ENCODE measurements at regions not wholly inside any gene's neighbourhood (a gene's known extent, or its start where the extent isn't known, plus 50 kb on each side); places are given as distances from the start of the nearest gene placed in this dataset.

GRCh38 chr4:181950372-181951127, 292.7 kb upstream of the TENM3 start:
- Histone ChIP-seq H3K9ac (ENCODE audit: low read depth, low read length) (peak overlapping the region; percentile 29; the same call in 1 of the 2 replicates), H3K4me3 (ENCODE audit: low read depth, low read length) (no peak overlapping the region), H3K4me1 (ENCODE audit: control insufficient read depth, insufficient read depth, low read length) (peaks cover 15% of the 10 kb centered on the region), H3K27me3 (ENCODE audit: control insufficient read depth, insufficient read depth, low read length) (no peaks in the 10 kb centered on the region), H3K9me3 (ENCODE audit: control insufficient read depth, insufficient read depth, low read length) (no peaks in the 10 kb centered on the region), H3K27ac (ENCODE audit: low read depth, low read length) (peak overlapping the region; percentile 92), H3K36me3 (ENCODE audit: control insufficient read depth, insufficient read depth, low read length) (no peaks in the 10 kb centered on the region)

- H3K27me3 ChIP-seq (ENCODE audit: control insufficient read depth, insufficient read depth, low read length) = no peaks in the 10 kb centered on the region
- H3K4me1 ChIP-seq (ENCODE audit: control insufficient read depth, insufficient read depth, low read length) = peaks cover 15% of the 10 kb centered on the region
- H3K36me3 ChIP-seq (ENCODE audit: control insufficient read depth, insufficient read depth, low read length) = no peaks in the 10 kb centered on the region
- H3K27ac ChIP-seq (ENCODE audit: low read depth, low read length) = no peak overlapping the region
- H3K9ac ChIP-seq (ENCODE audit: low read depth, low read length) = no peak overlapping the region
- no peaks in the 10 kb centered on the region for H3K9me3 ChIP-seq (ENCODE audit: control insufficient read depth, insufficient read depth, low read length)
- no peak overlapping the region for H3K4me3 ChIP-seq (ENCODE audit: low read depth, low read length)
These were observed 291.9 kb upstream of the TENM3 start for GRCh38 chr4:181951265-181951664.

DNA sequence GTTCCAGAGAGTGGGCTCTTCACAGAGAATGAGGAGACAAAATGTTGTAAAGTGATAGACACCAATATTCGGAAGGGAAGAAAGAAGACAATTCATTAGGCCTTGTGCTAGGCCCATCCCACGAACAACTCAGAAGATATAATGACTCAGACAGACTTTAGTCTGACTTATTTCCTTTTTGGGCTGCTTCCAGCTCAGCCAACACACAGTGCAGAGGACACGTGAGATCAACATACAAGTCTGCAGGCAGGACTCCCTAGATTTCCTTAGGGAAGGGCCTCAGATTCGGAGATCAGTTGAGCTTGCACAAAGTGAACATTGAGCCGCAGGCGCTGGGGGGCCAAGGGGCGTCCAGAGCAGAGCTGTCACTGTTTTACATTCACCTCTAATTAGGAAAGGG, 290.7 kb upstream of the TENM3 start:
- Histone ChIP-seq H3K9me3 (ENCODE audit: control insufficient read depth, insufficient read depth, low read length) (no peaks in the 10 kb centered on the region), H3K9ac (ENCODE audit: low read depth, low read length) (no peak overlapping the region), H3K27me3 (ENCODE audit: control insufficient read depth, insufficient read depth, low read length) (no peaks in the 10 kb centered on the region), H3K36me3 (ENCODE audit: control insufficient read depth, insufficient read depth, low read length) (no peaks in the 10 kb centered on the region), H3K4me1 (ENCODE audit: control insufficient read depth, insufficient read depth, low read length) (peaks cover 23% of the 10 kb centered on the region), H3K27ac (ENCODE audit: low read depth, low read length) (no peak overlapping the region), H3K4me3 (ENCODE audit: low read depth, low read length) (no peak overlapping the region)

- Histone ChIP-seq H3K4me3 (ENCODE audit: low read depth, low read length) (no peak overlapping the region), H3K9me3 (ENCODE audit: control insufficient read depth, insufficient read depth, low read length) (no peaks in the 10 kb centered on the region), H3K27me3 (ENCODE audit: control insufficient read depth, insufficient read depth, low read length) (no peaks in the 10 kb centered on the region), H3K4me1 (ENCODE audit: control insufficient read depth, insufficient read depth, low read length) (peaks cover 15% of the 10 kb centered on the region), H3K9ac (ENCODE audit: low read depth, low read length) (no peak overlapping the region), H3K36me3 (ENCODE audit: control insufficient read depth, insufficient read depth, low read length) (no peaks in the 10 kb centered on the region), H3K27ac (ENCODE audit: low read depth, low read length) (no peak overlapping the region)
These were observed 286.7 kb upstream of the TENM3 start for GRCh38 chr4:181956512-181956911.

- Histone ChIP-seq H3K9ac (ENCODE audit: low read depth, low read length) (no peak overlapping the region), H3K36me3 (ENCODE audit: control insufficient read depth, insufficient read depth, low read length) (no peaks in the 10 kb centered on the region)
These were observed 286.1 kb upstream of the TENM3 start for GRCh38 chr4:181957088-181957487.

DNA sequence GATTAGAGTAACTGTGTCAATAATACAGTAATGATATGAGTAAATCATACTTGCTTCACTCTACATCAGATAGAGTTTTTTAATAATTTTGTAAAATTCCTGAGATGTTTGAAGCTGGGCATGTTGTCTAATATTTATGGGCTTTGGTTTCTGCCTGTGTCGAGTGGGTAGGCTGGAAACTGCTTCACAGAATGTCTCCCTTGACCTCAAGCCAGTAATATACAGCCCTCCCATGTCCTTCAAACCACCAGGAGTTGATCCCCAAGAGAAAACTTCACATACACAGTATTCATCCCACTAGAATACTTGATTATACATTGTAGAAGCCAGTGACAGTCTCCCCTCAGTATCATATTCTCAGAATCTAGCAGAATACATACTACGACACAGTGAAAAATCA, 284.8 kb upstream of the TENM3 start:
- Histone ChIP-seq H3K4me1 (ENCODE audit: control insufficient read depth, insufficient read depth, low read length) (peaks cover 19% of the 10 kb centered on the region), H3K4me3 (ENCODE audit: low read depth, low read length) (no peak overlapping the region), H3K27me3 (ENCODE audit: control insufficient read depth, insufficient read depth, low read length) (no peaks in the 10 kb centered on the region), H3K36me3 (ENCODE audit: control insufficient read depth, insufficient read depth, low read length) (no peaks in the 10 kb centered on the region), H3K9ac (ENCODE audit: low read depth, low read length) (no peak overlapping the region), H3K9me3 (ENCODE audit: control insufficient read depth, insufficient read depth, low read length) (no peaks in the 10 kb centered on the region), H3K27ac (ENCODE audit: low read depth, low read length) (no peak overlapping the region)

More at GRCh38 chr4:181957088-181957487, 286.1 kb upstream of the TENM3 start:
- Histone ChIP-seq H3K27ac (ENCODE audit: low read depth, low read length) (no peak overlapping the region), H3K27me3 (ENCODE audit: control insufficient read depth, insufficient read depth, low read length) (no peaks in the 10 kb centered on the region), H3K4me3 (ENCODE audit: low read depth, low read length) (no peak overlapping the region), H3K4me1 (ENCODE audit: control insufficient read depth, insufficient read depth, low read length) (peaks cover 15% of the 10 kb centered on the region), H3K9me3 (ENCODE audit: control insufficient read depth, insufficient read depth, low read length) (no peaks in the 10 kb centered on the region)

DNA sequence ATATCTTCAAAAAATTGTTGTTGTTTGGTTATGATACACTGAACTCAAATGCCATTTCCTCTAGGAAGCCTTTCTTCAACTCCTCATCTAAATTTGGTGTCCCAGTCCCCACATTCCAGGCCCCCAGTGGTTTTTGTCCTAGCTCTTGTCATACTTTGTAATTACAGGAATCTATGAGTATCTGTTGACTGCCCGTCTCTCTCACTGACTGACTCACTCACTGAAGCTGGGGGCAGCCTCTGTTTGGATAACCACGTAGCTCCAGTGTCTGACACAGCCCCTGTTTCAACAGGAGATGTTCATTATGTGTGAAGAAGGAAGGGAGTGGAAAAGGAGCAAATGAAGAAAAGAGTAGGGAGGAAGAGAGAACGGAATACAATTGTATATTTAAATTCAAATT, 284.1 kb upstream of the TENM3 start:
- Histone ChIP-seq H3K9me3 (ENCODE audit: control insufficient read depth, insufficient read depth, low read length) (no peaks in the 10 kb centered on the region), H3K9ac (ENCODE audit: low read depth, low read length) (no peak overlapping the region), H3K4me3 (ENCODE audit: low read depth, low read length) (no peak overlapping the region), H3K4me1 (ENCODE audit: control insufficient read depth, insufficient read depth, low read length) (peaks cover 21% of the 10 kb centered on the region), H3K27ac (ENCODE audit: low read depth, low read length) (no peak overlapping the region), H3K27me3 (ENCODE audit: control insufficient read depth, insufficient read depth, low read length) (no peaks in the 10 kb centered on the region), H3K36me3 (ENCODE audit: control insufficient read depth, insufficient read depth, low read length) (no peaks in the 10 kb centered on the region)

DNA sequence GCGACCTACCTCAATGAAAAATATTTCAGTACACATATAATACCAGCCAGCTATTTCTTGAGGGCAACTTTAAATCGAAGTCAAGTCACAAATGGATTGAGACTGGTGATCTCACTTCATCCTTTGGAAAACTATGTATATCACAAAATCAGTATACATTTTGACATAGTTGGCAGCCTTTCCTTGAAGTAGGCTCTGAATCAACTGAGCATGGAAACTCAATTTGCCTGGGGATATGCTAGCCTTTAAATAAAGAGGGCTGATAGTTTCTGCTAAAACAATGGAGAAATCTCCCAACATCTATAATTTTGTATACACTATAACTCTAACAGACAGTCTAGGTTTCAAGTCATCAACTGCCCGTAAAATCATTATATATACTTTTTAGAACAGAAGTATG, 282.8 kb upstream of the TENM3 start:
- no peak overlapping the region for H3K9ac ChIP-seq (ENCODE audit: low read depth, low read length)

GRCh38 chr4:181962321-181962720, 280.9 kb upstream of the TENM3 start:
- H3K4me1 ChIP-seq (ENCODE audit: control insufficient read depth, insufficient read depth, low read length) = peaks cover 26% of the 10 kb centered on the region
- no peak overlapping the region for H3K4me3 ChIP-seq (ENCODE audit: low read depth, low read length)
- no peaks in the 10 kb centered on the region for H3K36me3 ChIP-seq (ENCODE audit: control insufficient read depth, insufficient read depth, low read length)
- no peaks in the 10 kb centered on the region for H3K27me3 ChIP-seq (ENCODE audit: control insufficient read depth, insufficient read depth, low read length)
- no peak overlapping the region for H3K27ac ChIP-seq (ENCODE audit: low read depth, low read length)
- no peaks in the 10 kb centered on the region for H3K9me3 ChIP-seq (ENCODE audit: control insufficient read depth, insufficient read depth, low read length)
- no peak overlapping the region for H3K9ac ChIP-seq (ENCODE audit: low read depth, low read length)

More for the DNA sequence above, 282.8 kb upstream of the TENM3 start:
- no peaks in the 10 kb centered on the region for H3K9me3 ChIP-seq (ENCODE audit: control insufficient read depth, insufficient read depth, low read length)
- no peak overlapping the region for H3K4me3 ChIP-seq (ENCODE audit: low read depth, low read length)
- H3K36me3 ChIP-seq (ENCODE audit: control insufficient read depth, insufficient read depth, low read length) = no peaks in the 10 kb centered on the region
- H3K27ac ChIP-seq (ENCODE audit: low read depth, low read length) = no peak overlapping the region
- H3K27me3 ChIP-seq (ENCODE audit: control insufficient read depth, insufficient read depth, low read length) = no peaks in the 10 kb centered on the region
- H3K4me1 ChIP-seq (ENCODE audit: control insufficient read depth, insufficient read depth, low read length) = peaks cover 28% of the 10 kb centered on the region

DNA sequence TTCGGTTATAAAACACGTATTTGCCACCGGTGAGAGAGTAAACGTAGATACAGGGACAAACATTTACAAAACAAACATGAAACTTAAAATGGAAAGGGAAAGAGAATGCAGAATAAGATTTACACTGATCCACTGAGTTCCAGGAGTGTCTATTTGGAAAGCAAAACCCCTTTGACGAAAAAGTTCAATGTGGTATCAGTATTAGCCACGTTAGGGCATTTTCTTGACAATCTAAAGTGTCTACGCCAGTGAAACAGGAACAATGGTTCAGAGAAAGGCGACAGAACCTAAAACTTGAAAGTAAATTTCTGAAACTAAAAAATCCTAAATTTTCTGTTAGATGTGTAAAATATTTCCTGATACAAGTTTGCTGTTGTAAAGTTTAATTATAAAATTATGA, 278.5 kb upstream of the TENM3 start:
- H3K9me3 ChIP-seq (ENCODE audit: control insufficient read depth, insufficient read depth, low read length) = no peaks in the 10 kb centered on the region
- no peak overlapping the region for H3K9ac ChIP-seq (ENCODE audit: low read depth, low read length)
- H3K27me3 ChIP-seq (ENCODE audit: control insufficient read depth, insufficient read depth, low read length) = no peaks in the 10 kb centered on the region
- H3K36me3 ChIP-seq (ENCODE audit: control insufficient read depth, insufficient read depth, low read length) = no peaks in the 10 kb centered on the region
- H3K4me1 ChIP-seq (ENCODE audit: control insufficient read depth, insufficient read depth, low read length) = peaks cover 21% of the 10 kb centered on the region
- no peak overlapping the region for H3K4me3 ChIP-seq (ENCODE audit: low read depth, low read length)
- H3K27ac ChIP-seq (ENCODE audit: low read depth, low read length) = no peak overlapping the region

DNA sequence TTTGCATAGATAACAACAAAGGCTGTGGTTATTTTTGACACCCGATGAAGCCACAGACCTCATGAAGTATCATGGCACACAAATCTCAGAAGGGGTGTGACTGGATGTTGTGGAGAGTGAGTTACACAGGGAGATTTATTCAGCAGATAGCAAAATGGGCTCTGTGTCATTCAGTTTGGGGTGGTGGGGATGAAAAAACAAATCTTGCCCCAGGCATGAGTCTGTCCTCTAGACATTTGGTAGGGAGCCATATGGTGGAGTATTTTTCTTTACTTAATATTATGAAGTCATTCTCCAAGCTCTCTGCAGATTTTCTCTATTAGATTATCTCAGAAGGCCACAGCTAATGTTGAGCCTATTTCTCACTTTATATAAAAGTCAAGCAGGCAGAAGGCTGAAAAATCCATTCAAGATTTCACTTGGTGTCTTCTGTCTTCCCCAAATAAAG, 277.1 kb upstream of the TENM3 start:
- Histone ChIP-seq H3K36me3 (ENCODE audit: control insufficient read depth, insufficient read depth, low read length) (no peaks in the 10 kb centered on the region), H3K27ac (ENCODE audit: low read depth, low read length) (no peak overlapping the region), H3K9me3 (ENCODE audit: control insufficient read depth, insufficient read depth, low read length) (no peaks in the 10 kb centered on the region), H3K4me1 (ENCODE audit: control insufficient read depth, insufficient read depth, low read length) (peaks cover 23% of the 10 kb centered on the region), H3K9ac (ENCODE audit: low read depth, low read length) (no peak overlapping the region), H3K4me3 (ENCODE audit: low read depth, low read length) (no peak overlapping the region), H3K27me3 (ENCODE audit: control insufficient read depth, insufficient read depth, low read length) (no peaks in the 10 kb centered on the region)
